ENCODE measurements at regions not wholly inside any gene's neighbourhood (a gene's known extent, or its start where the extent isn't known, plus 50 kb on each side); places are given as distances from the start of the nearest gene placed in this dataset.

DNA sequence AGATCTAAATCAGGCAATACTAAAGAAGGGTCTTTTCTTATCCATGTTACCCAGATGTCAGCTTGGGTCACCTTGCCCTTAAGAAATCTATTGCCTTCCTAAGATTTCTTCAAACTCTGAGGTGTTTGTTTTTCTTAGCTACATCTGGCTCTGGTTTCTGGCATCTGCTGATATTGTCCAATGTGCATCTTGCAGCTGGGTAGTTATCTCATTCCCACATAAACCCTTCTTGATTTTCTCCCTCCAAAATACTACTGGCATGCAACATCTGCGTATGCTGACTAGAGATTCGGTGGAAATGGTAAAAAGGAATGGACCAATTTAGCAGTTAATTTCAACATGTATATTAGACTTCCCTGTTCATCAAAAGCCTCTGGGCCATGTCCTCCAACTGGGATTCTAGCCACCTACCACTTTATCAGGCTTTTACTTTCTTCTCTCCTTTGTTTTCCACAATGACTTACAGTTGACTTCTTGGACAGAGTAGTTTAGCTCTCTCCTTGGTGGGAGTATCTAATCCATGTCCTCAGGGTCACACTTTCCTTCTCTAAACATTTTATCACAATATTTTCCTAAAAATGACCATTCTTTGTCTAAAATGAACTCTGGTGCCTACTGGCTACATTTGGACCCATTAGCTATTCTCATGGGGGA lies 324.8 kb upstream of the FAR2 start:
- H3K4me3 ChIP-seq (ENCODE audit: control insufficient read depth in 2 of 3, extremely low read depth in 1 of 3, insufficient read depth in 2 of 3, low read depth in 1 of 3, low read length in 3 of 3), result no peak overlapping the region
- H3K27ac ChIP-seq (ENCODE audit: control insufficient read depth, insufficient read depth, low read length), result no peak overlapping the region
- DNase-seq (ENCODE audit: low read depth, low spot score) (no peak), FAIRE-seq (no peak)
- no peak overlapping the region for H2AFZ ChIP-seq (ENCODE audit: control insufficient read depth, low read length)
- H3K9me1 ChIP-seq (ENCODE audit: control insufficient read depth, extremely low read depth, insufficient read depth, low read length), result no peaks in the 10 kb centered on the region
- H3K9me3 ChIP-seq (ENCODE audit: control insufficient read depth, low read depth, low read length), result no peaks in the 10 kb centered on the region
- no peak for TF ChIP-seq EZH2 (IDR thresholded peaks at IDR 0.05; ENCODE audit: low read length)
- TF ChIP-seq, protein P1, sequence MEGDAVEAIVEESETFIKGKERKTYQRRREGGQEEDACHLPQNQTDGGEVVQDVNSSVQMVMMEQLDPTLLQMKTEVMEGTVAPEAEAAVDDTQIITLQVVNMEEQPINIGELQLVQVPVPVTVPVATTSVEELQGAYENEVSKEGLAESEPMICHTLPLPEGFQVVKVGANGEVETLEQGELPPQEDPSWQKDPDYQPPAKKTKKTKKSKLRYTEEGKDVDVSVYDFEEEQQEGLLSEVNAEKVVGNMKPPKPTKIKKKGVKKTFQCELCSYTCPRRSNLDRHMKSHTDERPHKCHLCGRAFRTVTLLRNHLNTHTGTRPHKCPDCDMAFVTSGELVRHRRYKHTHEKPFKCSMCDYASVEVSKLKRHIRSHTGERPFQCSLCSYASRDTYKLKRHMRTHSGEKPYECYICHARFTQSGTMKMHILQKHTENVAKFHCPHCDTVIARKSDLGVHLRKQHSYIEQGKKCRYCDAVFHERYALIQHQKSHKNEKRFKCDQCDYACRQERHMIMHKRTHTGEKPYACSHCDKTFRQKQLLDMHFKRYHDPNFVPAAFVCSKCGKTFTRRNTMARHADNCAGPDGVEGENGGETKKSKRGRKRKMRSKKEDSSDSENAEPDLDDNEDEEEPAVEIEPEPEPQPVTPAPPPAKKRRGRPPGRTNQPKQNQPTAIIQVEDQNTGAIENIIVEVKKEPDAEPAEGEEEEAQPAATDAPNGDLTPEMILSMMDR (optimal IDR thresholded peaks at IDR 0.05 in 1 of 3, IDR thresholded peaks at IDR 0.05 in 1 of 3, conservative IDR thresholded peaks at IDR 0.05 in 1 of 3; ENCODE audit: extremely low read depth in 1 of 3, insufficient read depth in 2 of 3, low read length in 3 of 3), result no peak
- H3K9ac ChIP-seq (ENCODE audit: control insufficient read depth, extremely low read depth, insufficient read depth, low read length), result no peak overlapping the region
- H3K27me3 ChIP-seq (ENCODE audit: control insufficient read depth, extremely low read depth, insufficient read depth, low read length), result no peaks in the 10 kb centered on the region
- H3K79me2 ChIP-seq (ENCODE audit: control insufficient read depth, insufficient read depth, low read length), result no peaks in the 10 kb centered on the region
- H4K20me1 ChIP-seq (ENCODE audit: control insufficient read depth, extremely low read depth, insufficient read depth, low read length), result no peaks in the 10 kb centered on the region
- H3K36me3 ChIP-seq (ENCODE audit: control insufficient read depth in 2 of 2, extremely low read depth in 1 of 2, insufficient read depth in 2 of 2, low read length in 2 of 2), result no peaks in the 10 kb centered on the region
- no peak overlapping the region for H3K4me2 ChIP-seq (ENCODE audit: control insufficient read depth, extremely low read depth, insufficient read depth, low read depth, low read length)
- dilution Hi-C loops (cut with MboI; ENCODE audit: extremely low pct_ligation_motif_present, low sequenced_read_pairs), result no loop called here
- H3K4me1 ChIP-seq (ENCODE audit: control insufficient read depth, extremely low read depth, insufficient read depth, low read length), result no peaks in the 10 kb centered on the region

DNA sequence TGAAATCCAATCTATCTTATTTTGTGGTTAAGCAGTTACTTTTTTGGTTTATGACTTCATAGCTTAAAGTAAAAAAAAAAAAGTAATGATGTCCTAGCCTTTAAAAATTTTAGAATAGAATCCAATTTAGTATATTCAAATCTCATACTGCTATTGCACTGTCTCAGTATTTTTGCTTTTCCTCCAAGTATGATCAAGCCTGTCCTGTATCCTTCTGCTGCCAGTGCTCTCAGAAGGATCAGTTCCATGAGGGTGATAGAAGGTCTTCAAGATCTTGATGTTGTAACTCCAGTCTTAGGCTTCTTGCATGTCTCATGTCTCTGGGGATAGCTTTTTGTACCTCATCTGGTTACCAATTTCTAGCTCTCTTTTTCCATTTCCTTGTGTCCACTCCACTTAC lies 324.2 kb upstream of the FAR2 start:
- TF ChIP-seq, protein P1 (optimal IDR thresholded peaks at IDR 0.05 in 1 of 3, IDR thresholded peaks at IDR 0.05 in 1 of 3, conservative IDR thresholded peaks at IDR 0.05 in 1 of 3; ENCODE audit: extremely low read depth in 1 of 3, insufficient read depth in 2 of 3, low read length in 3 of 3), result no peak
- TF ChIP-seq EZH2 (IDR thresholded peaks at IDR 0.05; ENCODE audit: low read length), result no peak
- Histone ChIP-seq H3K36me3 (ENCODE audit: control insufficient read depth in 2 of 2, extremely low read depth in 1 of 2, insufficient read depth in 2 of 2, low read length in 2 of 2) (no peaks in the 10 kb centered on the region), H3K9ac (ENCODE audit: control insufficient read depth, extremely low read depth, insufficient read depth, low read length) (no peak overlapping the region), H3K4me2 (ENCODE audit: control insufficient read depth, extremely low read depth, insufficient read depth, low read depth, low read length) (no peak overlapping the region), H3K27me3 (ENCODE audit: control insufficient read depth, extremely low read depth, insufficient read depth, low read length) (no peaks in the 10 kb centered on the region), H3K9me3 (ENCODE audit: control insufficient read depth, low read depth, low read length) (no peaks in the 10 kb centered on the region), H3K79me2 (ENCODE audit: control insufficient read depth, insufficient read depth, low read length) (no peaks in the 10 kb centered on the region), H4K20me1 (ENCODE audit: control insufficient read depth, extremely low read depth, insufficient read depth, low read length) (no peaks in the 10 kb centered on the region), H2AFZ (ENCODE audit: control insufficient read depth, low read length) (no peak overlapping the region), H3K4me1 (ENCODE audit: control insufficient read depth, extremely low read depth, insufficient read depth, low read length) (no peaks in the 10 kb centered on the region), H3K27ac (ENCODE audit: control insufficient read depth, insufficient read depth, low read length) (no peak overlapping the region), H3K9me1 (ENCODE audit: control insufficient read depth, extremely low read depth, insufficient read depth, low read length) (no peaks in the 10 kb centered on the region), H3K4me3 (ENCODE audit: control insufficient read depth in 2 of 3, extremely low read depth in 1 of 3, insufficient read depth in 2 of 3, low read depth in 1 of 3, low read length in 3 of 3) (no peak overlapping the region)
- no peak for FAIRE-seq
- dilution Hi-C loops (cut with MboI; ENCODE audit: extremely low pct_ligation_motif_present, low sequenced_read_pairs), result no loop called here
- DNase-seq (ENCODE audit: low read depth, low spot score), result no peak

Measured in keratinocyte (primary cell).